ENCODE measurements at regions not wholly inside any gene's neighbourhood (a gene's known extent, or its start where the extent isn't known, plus 50 kb on each side); places are given as distances from the start of the nearest gene placed in this dataset.
A peak's percentile ranks its signal among the peaks of the same experiment; 100 is the strongest.

DNA sequence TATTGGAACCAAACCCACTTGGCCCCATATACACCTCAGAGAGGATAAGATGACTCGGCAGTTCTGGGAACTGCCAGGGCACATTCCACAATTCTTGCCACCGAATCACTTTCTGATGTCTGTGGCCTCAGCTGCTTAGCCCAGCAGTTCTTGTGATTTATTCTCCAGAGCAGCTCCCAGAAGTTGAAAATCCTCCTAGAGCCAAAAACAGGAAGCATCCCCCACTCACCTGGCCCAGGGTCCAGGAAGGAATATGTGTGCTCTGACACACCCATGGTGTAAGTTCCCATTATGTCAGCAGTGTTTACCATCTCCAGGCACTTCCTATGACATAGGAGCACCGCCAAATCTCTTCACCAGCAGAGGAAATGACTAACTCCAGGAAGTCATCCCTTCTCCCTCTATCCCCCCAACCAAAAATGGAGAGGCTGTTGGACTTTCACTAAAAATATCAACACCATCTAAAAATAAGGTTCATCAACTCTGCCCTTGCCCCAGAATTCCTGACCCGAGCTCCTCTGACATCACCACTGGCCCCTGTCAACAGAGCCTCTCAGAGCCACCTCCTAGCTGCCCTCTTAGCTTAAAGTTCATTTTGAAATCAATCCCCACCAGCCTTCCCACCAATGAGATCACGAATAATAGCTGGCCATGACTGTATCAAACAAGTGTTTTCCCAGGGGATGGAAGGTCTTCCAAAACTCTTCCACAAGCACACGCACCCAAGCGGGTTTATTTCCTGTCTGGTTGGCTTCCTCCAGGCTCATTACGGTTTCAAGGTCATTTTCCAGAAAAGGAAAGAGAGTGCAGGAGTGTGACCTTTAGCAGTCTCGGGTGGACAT, 223.1 kb upstream of the PARD3B start:
- intact Hi-C loops (cut with micrococcal nuclease; ENCODE audit: unreplicated experiment) (no loop called here), in situ Hi-C loops (cut with HindIII; ENCODE audit: extremely low pct_ligation_motif_present, low pct_unique_long_range_greater_than_20kb) (no loop called here)
- FAIRE-seq = no peak
- CTCF ChIA-PET (ENCODE audit: low intra/inter-chr PET ratio, low total read pairs) = no interaction called here
- Histone ChIP-seq H3K36me3 (replicated peaks in 1 of 2; ENCODE audit: control insufficient read depth in 1 of 2, insufficient read depth in 2 of 2, low read length in 2 of 2) (no peaks in the 10 kb centered on the region), H3K9me3 (ENCODE audit: low read length) (no peaks in the 10 kb centered on the region), H3K27me3 (ENCODE audit: control insufficient read depth in 1 of 2, insufficient read depth in 2 of 2, low read length in 2 of 2) (no peaks in the 10 kb centered on the region), H2AFZ (ENCODE audit: low read length) (no peak overlapping the region), H3K79me2 (ENCODE audit: insufficient read depth, low read length) (no peaks in the 10 kb centered on the region), H3K4me1 (ENCODE audit: insufficient read depth, low read length) (peaks cover 9% of the 10 kb centered on the region; the same call in 1 of the 2 replicates), H4K20me1 (ENCODE audit: insufficient read depth, low read length) (no peaks in the 10 kb centered on the region), H3K4me2 (ENCODE audit: low read depth, low read length) (no peak overlapping the region), H3K27ac (ENCODE audit: extremely low read length, insufficient read depth, low read length) (no peak overlapping the region), H3K4me3 (replicated peaks in 1 of 3; ENCODE audit: insufficient read depth in 1 of 3, low read depth in 2 of 3, low read length in 3 of 3) (no peak overlapping the region), H3K9ac (ENCODE audit: insufficient read depth, low read depth, low read length) (no peak overlapping the region)
- WGBS (ENCODE audit: low lambda C conversion rate) = 41% methylated on average over 9 of the region's 9 CpGs
- BruUV-seq (replicated peaks) = no TSS peak
- no peak for DNase-seq (ENCODE audit: low spot score)
- no peak; the same call in 2 of the 3 replicates for ATAC-seq
- POLR2A ChIA-PET = no interaction called here
- TF ChIP-seq, protein P1, sequence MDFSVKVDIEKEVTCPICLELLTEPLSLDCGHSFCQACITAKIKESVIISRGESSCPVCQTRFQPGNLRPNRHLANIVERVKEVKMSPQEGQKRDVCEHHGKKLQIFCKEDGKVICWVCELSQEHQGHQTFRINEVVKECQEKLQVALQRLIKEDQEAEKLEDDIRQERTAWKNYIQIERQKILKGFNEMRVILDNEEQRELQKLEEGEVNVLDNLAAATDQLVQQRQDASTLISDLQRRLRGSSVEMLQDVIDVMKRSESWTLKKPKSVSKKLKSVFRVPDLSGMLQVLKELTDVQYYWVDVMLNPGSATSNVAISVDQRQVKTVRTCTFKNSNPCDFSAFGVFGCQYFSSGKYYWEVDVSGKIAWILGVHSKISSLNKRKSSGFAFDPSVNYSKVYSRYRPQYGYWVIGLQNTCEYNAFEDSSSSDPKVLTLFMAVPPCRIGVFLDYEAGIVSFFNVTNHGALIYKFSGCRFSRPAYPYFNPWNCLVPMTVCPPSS (IDR thresholded peaks at IDR 0.05) = no peak
- TF ChIP-seq NFE2L2 (IDR thresholded peaks at IDR 0.05; ENCODE audit: low read length) (peak; percentile 80), ZNF264 (CRISPR knock-in tag; IDR thresholded peaks at IDR 0.05) (no peak), KDM5A (IDR thresholded peaks at IDR 0.05; ENCODE audit: borderline replicate concordance, low read length) (no peak), NAIF1 (CRISPR knock-in tag; IDR thresholded peaks at IDR 0.05; ENCODE audit: borderline replicate concordance) (no peak), ZNF570 (CRISPR knock-in tag; IDR thresholded peaks at IDR 0.05; ENCODE audit: borderline replicate concordance) (no peak), MAFK (conservative IDR thresholded peaks at IDR 0.05 in 1 of 2, IDR thresholded peaks at IDR 0.05 in 1 of 2; ENCODE audit: low read length in 2 of 2) (peak; percentile 79 to 87), DPF2 (CRISPR knock-in tag; IDR thresholded peaks at IDR 0.05; ENCODE audit: borderline replicate concordance, low read depth) (no peak), ZNF263 (CRISPR knock-in tag; IDR thresholded peaks at IDR 0.05) (peak; percentile 62; the same call in 1 of the 2 replicates), ZNF274 (CRISPR knock-in tag; IDR thresholded peaks at IDR 0.05) (no peak), MZF1 (CRISPR knock-in tag; IDR thresholded peaks at IDR 0.05; ENCODE audit: borderline replicate concordance) (no peak), HOXA3 (CRISPR knock-in tag; IDR thresholded peaks at IDR 0.05) (0 out of 2 replicates have a peak, but pooled peaks have one; percentile 8), PHF8 (CRISPR knock-in tag; IDR thresholded peaks at IDR 0.05) (no peak), XBP1 (CRISPR knock-in tag; IDR thresholded peaks at IDR 0.05) (no peak), MED1 (CRISPR knock-in tag; IDR thresholded peaks at IDR 0.05) (peak; percentile 19; the same call in 1 of the 2 replicates), MBNL3 (CRISPR knock-in tag; conservative IDR thresholded peaks at IDR 0.05) (no peak)
- TF ChIP-seq, protein P2, sequence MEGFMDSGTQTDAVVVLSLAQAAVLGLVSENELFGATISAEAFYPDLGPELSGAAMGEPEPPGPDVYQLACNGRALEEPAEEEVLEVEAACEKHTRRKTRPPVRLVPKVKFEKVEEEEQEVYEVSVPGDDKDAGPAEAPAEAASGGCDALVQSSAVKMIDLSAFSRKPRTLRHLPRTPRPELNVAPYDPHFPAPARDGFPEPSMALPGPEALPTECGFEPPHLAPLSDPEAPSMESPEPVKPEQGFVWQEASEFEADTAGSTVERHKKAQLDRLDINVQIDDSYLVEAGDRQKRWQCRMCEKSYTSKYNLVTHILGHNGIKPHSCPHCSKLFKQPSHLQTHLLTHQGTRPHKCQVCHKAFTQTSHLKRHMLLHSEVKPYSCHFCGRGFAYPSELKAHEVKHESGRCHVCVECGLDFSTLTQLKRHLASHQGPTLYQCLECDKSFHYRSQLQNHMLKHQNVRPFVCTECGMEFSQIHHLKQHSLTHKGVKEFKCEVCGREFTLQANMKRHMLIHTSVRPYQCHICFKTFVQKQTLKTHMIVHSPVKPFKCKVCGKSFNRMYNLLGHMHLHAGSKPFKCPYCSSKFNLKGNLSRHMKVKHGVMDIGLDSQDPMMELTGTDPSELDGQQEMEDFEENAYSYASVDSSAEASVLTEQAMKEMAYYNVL (CRISPR knock-in tag; IDR thresholded peaks at IDR 0.05; ENCODE audit: borderline replicate concordance) = no peak
- TF ChIP-seq, protein P3, sequence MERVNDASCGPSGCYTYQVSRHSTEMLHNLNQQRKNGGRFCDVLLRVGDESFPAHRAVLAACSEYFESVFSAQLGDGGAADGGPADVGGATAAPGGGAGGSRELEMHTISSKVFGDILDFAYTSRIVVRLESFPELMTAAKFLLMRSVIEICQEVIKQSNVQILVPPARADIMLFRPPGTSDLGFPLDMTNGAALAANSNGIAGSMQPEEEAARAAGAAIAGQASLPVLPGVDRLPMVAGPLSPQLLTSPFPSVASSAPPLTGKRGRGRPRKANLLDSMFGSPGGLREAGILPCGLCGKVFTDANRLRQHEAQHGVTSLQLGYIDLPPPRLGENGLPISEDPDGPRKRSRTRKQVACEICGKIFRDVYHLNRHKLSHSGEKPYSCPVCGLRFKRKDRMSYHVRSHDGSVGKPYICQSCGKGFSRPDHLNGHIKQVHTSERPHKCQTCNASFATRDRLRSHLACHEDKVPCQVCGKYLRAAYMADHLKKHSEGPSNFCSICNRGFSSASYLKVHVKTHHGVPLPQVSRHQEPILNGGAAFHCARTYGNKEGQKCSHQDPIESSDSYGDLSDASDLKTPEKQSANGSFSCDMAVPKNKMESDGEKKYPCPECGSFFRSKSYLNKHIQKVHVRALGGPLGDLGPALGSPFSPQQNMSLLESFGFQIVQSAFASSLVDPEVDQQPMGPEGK (CRISPR knock-in tag; IDR thresholded peaks at IDR 0.05) = no peak
